Esophagus muscularis mucosa (tissue), 4 donors: ENCODE measurements at regions not wholly inside any gene's neighbourhood (a gene's known extent, or its start where the extent isn't known, plus 50 kb on each side); places are given as distances from the start of the nearest gene placed in this dataset.

Source experiments
- EP300 ChIP-seq: sonication (generic); formaldehyde crosslinking; IDR thresholded peaks from one replicate; pipeline ENCODE4 v1.6.1; 2017; ENCODE audit warnings: antibody characterized with exemption
- POLR2A ChIP-seq: fragments of 450-650 bp; IDR thresholded peaks from one replicate; pipeline ENCODE4 v1.6.1; 2017; ENCODE audit warnings: antibody characterized with exemption, moderate library complexity, mild to moderate bottlenecking, low read depth
- POLR2AphosphoS5 ChIP-seq, 2 donors: sonication (generic); formaldehyde crosslinking; IDR thresholded peaks; one replicate each; pipeline ENCODE4 v1.6.1; 2017; ENCODE audit warnings: antibody characterized with exemption in 2 of 2
- TF ChIP-seq, protein P1 (sequence below), 3 experiments: fragments of 200-600 bp in 2 of 3; fragments of 450-650 bp in 1 of 3; sonication (generic) in 2 of 3; IDR thresholded peaks; one replicate each; pipeline ENCODE4 v1.5.1; 2017 to 2019; ENCODE audit warnings: antibody characterized with exemption in 3 of 3, mild to moderate bottlenecking in 2 of 3, moderate library complexity in 1 of 3

DNA sequence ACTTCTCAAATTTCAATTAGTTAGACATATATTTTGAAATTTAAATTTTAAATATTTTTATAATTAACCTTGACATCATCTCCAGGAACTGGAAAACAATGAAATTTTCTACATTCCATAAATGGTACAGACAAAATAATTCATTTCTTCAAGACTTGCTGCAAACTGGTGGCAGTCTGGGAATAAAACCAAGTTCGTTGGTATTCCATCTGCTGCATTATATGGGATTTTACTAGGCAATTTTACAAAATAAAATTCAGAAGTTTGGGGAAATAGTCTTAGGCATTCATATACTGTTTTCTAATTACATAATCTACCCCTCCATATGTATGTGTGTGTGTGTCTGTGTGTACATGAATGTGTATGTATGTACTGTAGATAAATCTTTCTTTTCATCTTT, 984.6 kb upstream of the KCND2 start:
- TF ChIP-seq, protein P1, sequence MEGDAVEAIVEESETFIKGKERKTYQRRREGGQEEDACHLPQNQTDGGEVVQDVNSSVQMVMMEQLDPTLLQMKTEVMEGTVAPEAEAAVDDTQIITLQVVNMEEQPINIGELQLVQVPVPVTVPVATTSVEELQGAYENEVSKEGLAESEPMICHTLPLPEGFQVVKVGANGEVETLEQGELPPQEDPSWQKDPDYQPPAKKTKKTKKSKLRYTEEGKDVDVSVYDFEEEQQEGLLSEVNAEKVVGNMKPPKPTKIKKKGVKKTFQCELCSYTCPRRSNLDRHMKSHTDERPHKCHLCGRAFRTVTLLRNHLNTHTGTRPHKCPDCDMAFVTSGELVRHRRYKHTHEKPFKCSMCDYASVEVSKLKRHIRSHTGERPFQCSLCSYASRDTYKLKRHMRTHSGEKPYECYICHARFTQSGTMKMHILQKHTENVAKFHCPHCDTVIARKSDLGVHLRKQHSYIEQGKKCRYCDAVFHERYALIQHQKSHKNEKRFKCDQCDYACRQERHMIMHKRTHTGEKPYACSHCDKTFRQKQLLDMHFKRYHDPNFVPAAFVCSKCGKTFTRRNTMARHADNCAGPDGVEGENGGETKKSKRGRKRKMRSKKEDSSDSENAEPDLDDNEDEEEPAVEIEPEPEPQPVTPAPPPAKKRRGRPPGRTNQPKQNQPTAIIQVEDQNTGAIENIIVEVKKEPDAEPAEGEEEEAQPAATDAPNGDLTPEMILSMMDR (IDR thresholded peaks at IDR 0.05): no peak
- no peak for TF ChIP-seq POLR2A
- no peak for TF ChIP-seq POLR2AphosphoS5 (IDR thresholded peaks at IDR 0.05)
- no peak for TF ChIP-seq EP300
